ENCODE measurements at regions not wholly inside any gene's neighbourhood (a gene's known extent, or its start where the extent isn't known, plus 50 kb on each side); places are given as distances from the start of the nearest gene placed in this dataset.

DNA sequence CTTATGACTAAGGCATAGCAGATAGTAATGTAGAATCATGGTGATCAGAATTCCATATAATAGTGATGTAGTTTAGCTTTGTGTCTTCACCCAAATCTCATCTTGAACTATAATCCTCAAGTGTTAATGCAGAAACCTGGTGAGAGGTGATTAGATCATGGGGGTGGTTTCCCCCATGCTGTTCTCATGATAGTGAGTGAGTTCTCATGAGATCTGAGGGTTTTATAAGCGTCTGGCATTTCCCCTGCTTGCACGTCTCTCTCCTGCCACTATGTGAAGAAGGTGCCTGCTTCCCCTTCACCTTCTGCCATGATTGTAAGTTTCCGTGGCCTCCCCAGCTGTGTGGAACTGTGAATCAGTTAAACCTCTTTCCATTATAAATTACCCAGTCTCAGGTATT is 138.7 kb upstream of the CBLB start:
- TF ChIP-seq, protein P1, sequence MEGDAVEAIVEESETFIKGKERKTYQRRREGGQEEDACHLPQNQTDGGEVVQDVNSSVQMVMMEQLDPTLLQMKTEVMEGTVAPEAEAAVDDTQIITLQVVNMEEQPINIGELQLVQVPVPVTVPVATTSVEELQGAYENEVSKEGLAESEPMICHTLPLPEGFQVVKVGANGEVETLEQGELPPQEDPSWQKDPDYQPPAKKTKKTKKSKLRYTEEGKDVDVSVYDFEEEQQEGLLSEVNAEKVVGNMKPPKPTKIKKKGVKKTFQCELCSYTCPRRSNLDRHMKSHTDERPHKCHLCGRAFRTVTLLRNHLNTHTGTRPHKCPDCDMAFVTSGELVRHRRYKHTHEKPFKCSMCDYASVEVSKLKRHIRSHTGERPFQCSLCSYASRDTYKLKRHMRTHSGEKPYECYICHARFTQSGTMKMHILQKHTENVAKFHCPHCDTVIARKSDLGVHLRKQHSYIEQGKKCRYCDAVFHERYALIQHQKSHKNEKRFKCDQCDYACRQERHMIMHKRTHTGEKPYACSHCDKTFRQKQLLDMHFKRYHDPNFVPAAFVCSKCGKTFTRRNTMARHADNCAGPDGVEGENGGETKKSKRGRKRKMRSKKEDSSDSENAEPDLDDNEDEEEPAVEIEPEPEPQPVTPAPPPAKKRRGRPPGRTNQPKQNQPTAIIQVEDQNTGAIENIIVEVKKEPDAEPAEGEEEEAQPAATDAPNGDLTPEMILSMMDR (IDR thresholded peaks at IDR 0.05), result no peak
- TF ChIP-seq POLR2A (IDR thresholded peaks at IDR 0.05) (no peak), EP300 (IDR thresholded peaks at IDR 0.05) (no peak)
